HG02588 (cell line): ENCODE measurements at regions not wholly inside any gene's neighbourhood (a gene's known extent, or its start where the extent isn't known, plus 50 kb on each side); places are given as distances from the start of the nearest gene placed in this dataset.
"Not testable (repeated sequence)": the region's sequence is repeated elsewhere in the genome, so short reads cannot be mapped to it uniquely, and the experiment has no call there.

Experiments used
- ATAC-seq: cut with Tn5 transposase; IDR thresholded peaks from one replicate; pipeline ENCODE4 v1.9.1; 2021; ENCODE audit warnings: mild to moderate bottlenecking, moderate library complexity; ENCODE audit not compliant: unreplicated experiment

GRCh38 chr7:96770758-96771157 lies 61.1 kb upstream of the SEM1 start:
- ATAC-seq, result no peak

- ATAC-seq, result no peak
Observed at GRCh38 chr7:96772139-96772694, 62.6 kb upstream of the SEM1 start.

GRCh38 chr7:96773483-96773882 lies 63.8 kb upstream of the SEM1 start:
- no peak for ATAC-seq

GRCh38 chr7:96774358-96774757 lies 64.7 kb upstream of the SEM1 start:
- no peak for ATAC-seq

GRCh38 chr7:96775046-96775445 lies 65.4 kb upstream of the SEM1 start:
- no peak for ATAC-seq

- no peak for ATAC-seq
Observed at GRCh38 chr7:96778263-96778662, 68.6 kb upstream of the SEM1 start.

GRCh38 chr7:96781919-96782318 lies 72.3 kb upstream of the SEM1 start:
- ATAC-seq, result no peak

GRCh38 chr7:96782686-96783298 lies 73.1 kb upstream of the SEM1 start:
- ATAC-seq, result not testable (repeated sequence)

- no peak for ATAC-seq
Observed at GRCh38 chr7:96784597-96784996, 75.0 kb upstream of the SEM1 start.

GRCh38 chr7:96786261-96786997 lies 76.8 kb upstream of the SEM1 start:
- ATAC-seq, result no peak

GRCh38 chr7:96786998-96787395 lies 77.4 kb upstream of the SEM1 start:
- ATAC-seq, result no peak

GRCh38 chr7:96789914-96790313 lies 80.3 kb upstream of the SEM1 start:
- no peak for ATAC-seq

GRCh38 chr7:96792115-96792514 lies 82.5 kb upstream of the SEM1 start:
- ATAC-seq, result no peak

GRCh38 chr7:96794063-96794462 lies 84.4 kb upstream of the SEM1 start:
- ATAC-seq, result no peak

GRCh38 chr7:96800122-96800521 lies 90.5 kb upstream of the SEM1 start:
- no peak for ATAC-seq

- ATAC-seq, result no peak
Observed at GRCh38 chr7:96800824-96801223, 91.2 kb upstream of the SEM1 start.

GRCh38 chr7:96819111-96819700 lies 109.6 kb upstream of the SEM1 start:
- no peak for ATAC-seq

- not testable (repeated sequence) for ATAC-seq
Observed at GRCh38 chr7:96821131-96821530, 111.5 kb upstream of the SEM1 start.

- no peak for ATAC-seq
Observed at GRCh38 chr7:96822824-96823223, 113.2 kb upstream of the SEM1 start.

GRCh38 chr7:96823274-96823673 lies 113.6 kb upstream of the SEM1 start:
- ATAC-seq, result no peak

GRCh38 chr7:96824686-96825085 lies 115.0 kb upstream of the SEM1 start:
- ATAC-seq, result no peak

- ATAC-seq, result no peak
Observed at GRCh38 chr7:96825285-96825684, 115.6 kb upstream of the SEM1 start.
